NCI-H774 (cell line): ENCODE measurements at regions not wholly inside any gene's neighbourhood (a gene's known extent, or its start where the extent isn't known, plus 50 kb on each side); places are given as distances from the start of the nearest gene placed in this dataset.

Experiments
- DNase-seq: peaks from one replicate; lab custom pipeline; 2025; lab: John Stamatoyannopoulos, UW

- DNase-seq: no peak
These were observed 262.1 kb downstream of the ENC1 start for GRCh38 chr5:74378464-74378863.

- no peak for DNase-seq
These were observed 264.3 kb downstream of the ENC1 start for GRCh38 chr5:74376187-74376586.

- DNase-seq: no peak
These were observed 265.3 kb downstream of the ENC1 start for GRCh38 chr5:74375271-74375670.

GRCh38 chr5:74374656-74375055, 265.9 kb downstream of the ENC1 start:
- DNase-seq: no peak

- DNase-seq: no peak
These were observed 267.5 kb downstream of the ENC1 start for GRCh38 chr5:74373076-74373475.

GRCh38 chr5:74372502-74373064, 267.9 kb downstream of the ENC1 start:
- no peak for DNase-seq

- no peak for DNase-seq
These were observed 268.5 kb downstream of the ENC1 start for GRCh38 chr5:74372051-74372450.

- no peak for DNase-seq
These were observed 268.9 kb downstream of the ENC1 start for GRCh38 chr5:74371621-74372020.

GRCh38 chr5:74370168-74370567, 270.4 kb downstream of the ENC1 start:
- no peak for DNase-seq

GRCh38 chr5:74369173-74369572, 271.4 kb downstream of the ENC1 start:
- DNase-seq: no peak

- no peak for DNase-seq
These were observed 272.6 kb downstream of the ENC1 start for GRCh38 chr5:74367934-74368333.

GRCh38 chr5:74367241-74367733, 273.2 kb downstream of the ENC1 start:
- DNase-seq: no peak

- no peak for DNase-seq
These were observed 274.8 kb downstream of the ENC1 start for GRCh38 chr5:74365723-74366122.

GRCh38 chr5:74364507-74364906, 276.0 kb downstream of the ENC1 start:
- no peak for DNase-seq

- DNase-seq: no peak
These were observed 276.8 kb downstream of the ENC1 start for GRCh38 chr5:74363603-74364205.

- no peak for DNase-seq
These were observed 278.8 kb downstream of the ENC1 start for GRCh38 chr5:74361406-74362358.

- no peak for DNase-seq
These were observed 279.9 kb downstream of the ENC1 start for GRCh38 chr5:74360535-74361210.

GRCh38 chr5:74357827-74358226, 282.7 kb downstream of the ENC1 start:
- DNase-seq: peak; percentile 32

GRCh38 chr5:74356009-74356695, 284.4 kb downstream of the ENC1 start:
- DNase-seq: no peak

GRCh38 chr5:74355041-74355824, 285.3 kb downstream of the ENC1 start:
- DNase-seq: no peak

GRCh38 chr5:74352256-74352655, 288.3 kb downstream of the ENC1 start:
- no peak for DNase-seq
